HG02884 (cell line): ENCODE measurements at regions not wholly inside any gene's neighbourhood (a gene's known extent, or its start where the extent isn't known, plus 50 kb on each side); places are given as distances from the start of the nearest gene placed in this dataset.

Experiments used
- ATAC-seq: cut with Tn5 transposase; IDR thresholded peaks from one replicate; pipeline ENCODE4 v1.9.1; 2021; ENCODE audit warnings: mild to moderate bottlenecking, moderate library complexity; ENCODE audit not compliant: unreplicated experiment

DNA sequence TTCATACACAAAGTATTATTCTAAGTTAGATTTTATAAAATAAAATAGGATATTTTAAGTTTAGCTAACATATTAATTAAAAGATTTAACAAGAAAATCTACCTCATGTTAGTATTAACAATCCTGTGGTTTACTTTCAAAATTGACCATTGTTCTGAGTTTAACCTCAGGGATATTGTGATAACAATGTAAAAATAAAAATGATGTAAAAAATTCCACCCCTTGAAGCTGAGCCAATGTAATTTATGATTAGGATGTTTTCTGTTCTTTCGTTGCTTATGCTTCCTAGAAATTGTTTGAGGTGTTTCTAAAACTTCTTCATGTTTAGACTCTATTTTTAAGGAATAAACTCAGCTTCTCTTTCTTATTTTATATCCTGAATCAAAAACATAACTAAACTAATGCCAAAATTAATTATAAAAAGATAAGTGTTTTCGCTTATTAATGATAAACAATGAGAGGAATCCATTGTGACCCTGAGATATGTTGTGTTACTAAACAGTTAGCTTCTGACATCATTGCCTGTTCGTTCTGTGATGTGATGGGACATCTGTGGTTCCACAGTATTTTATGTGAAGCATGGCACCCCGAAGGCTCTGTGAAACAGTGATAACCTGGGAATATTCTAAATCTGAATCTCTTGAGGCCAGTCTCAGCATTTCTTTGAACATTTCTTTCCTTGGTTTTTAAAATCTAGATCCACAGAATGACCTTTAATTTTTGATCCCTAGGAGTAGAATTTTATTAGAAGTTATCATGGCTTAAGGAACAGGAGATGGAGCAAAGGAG is 340.8 kb downstream of the ARL4A start:
- no peak for ATAC-seq

DNA sequence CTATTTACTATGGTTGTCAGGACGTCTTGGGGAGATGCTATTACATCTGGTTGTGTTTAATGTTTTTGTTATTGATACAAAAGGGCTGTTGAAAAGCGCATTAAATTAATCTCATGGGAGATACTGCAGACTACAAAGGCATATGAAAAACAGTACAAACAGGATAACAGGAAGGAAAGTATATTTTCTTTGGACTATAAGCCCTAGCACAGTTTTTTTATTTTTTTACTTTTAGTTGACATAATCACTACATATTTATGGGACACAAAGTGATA is 341.3 kb downstream of the ARL4A start:
- ATAC-seq: no peak

DNA sequence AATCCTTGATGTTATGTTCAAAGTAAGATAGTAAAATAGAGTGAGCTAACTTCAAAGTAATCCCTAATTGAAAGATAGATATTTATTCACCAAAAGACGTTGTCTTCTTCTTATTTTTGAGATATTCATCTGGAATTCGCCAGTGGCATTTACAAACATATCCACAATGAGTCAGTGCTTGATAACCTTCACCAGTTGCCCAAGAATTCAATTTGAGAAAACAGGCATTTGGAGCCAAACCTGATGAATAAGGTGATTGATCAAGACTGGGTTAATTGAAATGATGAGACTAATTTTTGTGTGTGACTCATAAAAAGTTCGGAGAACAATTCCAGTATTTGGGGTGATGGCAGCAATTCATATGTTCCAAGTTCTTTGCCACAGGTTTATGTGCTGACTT is 344.0 kb downstream of the ARL4A start:
- ATAC-seq: no peak

DNA sequence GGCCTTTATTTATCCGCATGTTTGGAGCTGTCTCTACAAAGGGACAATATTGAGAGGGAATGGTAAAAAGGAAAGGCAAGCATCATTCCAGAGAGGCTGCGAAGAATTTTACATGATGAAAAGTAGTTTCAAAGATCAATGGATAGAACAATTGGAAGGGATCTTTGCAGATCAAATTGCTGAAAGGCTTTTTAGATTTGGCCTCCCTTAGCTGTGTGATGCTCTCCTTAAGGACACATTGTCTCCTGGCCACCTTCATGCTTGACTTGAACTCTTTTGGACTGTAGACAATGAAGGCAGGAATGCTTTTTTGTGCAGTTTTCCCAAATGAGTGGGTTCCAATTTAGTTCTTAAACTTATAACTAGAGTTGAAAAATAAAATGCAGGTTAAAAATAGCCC is 344.7 kb downstream of the ARL4A start:
- no peak for ATAC-seq

DNA sequence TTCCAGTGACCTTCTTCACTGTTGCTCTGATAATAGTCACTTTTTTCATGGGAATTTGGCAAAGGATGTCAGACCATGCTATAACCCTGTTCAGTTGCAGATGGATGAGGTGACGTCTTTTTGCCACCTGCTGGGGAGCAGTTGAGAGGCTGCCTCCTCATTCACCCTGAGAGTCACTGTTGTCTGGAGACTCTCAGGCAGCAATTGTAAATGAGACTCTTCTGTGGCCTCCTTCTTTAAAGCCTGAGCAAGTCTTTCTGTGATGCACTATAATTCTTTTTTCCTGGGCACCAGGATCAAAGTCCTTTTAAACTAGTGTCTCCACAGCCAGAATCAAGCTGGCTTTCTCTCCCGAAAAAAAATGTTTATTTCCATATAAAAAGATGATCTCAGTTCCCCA is 345.1 kb downstream of the ARL4A start:
- no peak for ATAC-seq

DNA sequence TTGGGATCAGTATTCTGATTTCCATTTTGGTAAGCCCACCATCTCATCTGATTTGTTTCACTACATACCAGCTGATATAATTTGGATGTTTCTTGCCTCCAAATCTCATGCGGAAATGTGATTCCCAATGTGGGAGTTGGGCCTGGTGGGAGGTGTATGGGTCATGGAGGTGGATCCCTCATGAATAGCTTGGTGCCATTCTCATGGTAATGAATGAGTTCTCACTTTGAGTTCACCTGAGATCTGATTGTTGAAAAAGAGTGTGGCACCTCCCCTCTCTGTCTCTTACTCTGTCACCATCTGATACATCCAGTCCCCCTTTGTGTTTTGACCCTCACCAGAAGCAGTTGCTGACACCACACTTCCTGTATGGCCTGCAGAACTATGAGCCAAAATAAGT is 347.3 kb downstream of the ARL4A start:
- no peak for ATAC-seq

DNA sequence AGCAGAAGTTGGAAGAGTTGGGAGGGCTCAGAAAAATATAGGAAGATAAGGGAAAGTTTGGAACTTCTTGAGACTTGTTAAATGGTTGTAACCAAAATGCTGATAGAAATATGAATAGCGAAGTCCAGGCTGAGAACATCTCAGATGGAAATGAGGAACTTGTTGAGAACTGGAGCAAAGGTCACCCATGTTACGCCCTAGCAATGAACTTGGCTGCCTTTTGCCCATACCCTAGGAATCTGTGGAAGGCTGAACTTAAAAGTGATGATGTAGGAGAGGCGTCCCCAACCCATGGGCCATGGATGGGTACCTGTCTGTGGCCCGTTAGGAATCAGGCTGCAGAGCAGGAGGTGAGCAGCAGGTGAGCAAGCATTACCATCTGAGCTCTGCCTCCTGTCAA is 347.8 kb downstream of the ARL4A start:
- ATAC-seq: no peak

DNA sequence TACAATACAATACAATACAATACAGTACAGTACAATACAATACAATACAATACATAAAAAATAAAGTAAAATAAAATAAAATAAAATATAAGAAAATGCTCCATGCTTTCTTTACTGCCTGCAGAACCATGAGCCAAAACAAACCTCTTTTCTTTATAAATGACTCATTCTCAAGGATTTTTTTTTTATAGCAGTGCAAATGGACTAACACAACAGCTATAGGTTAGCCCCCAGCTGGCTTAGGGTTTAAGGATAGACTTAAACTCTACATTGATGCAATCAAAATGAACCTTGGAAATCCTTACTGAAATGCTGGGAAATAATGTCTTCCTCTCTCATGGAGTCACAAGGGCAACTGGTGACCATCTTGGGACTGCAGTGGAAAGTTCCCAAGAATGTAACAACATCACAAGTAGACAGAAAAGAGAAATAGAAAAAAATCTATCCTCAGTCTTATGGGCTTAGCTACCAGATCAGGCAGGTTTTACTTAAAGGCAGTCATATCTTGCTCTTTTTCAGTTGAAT is 348.9 kb downstream of the ARL4A start:
- no peak for ATAC-seq

DNA sequence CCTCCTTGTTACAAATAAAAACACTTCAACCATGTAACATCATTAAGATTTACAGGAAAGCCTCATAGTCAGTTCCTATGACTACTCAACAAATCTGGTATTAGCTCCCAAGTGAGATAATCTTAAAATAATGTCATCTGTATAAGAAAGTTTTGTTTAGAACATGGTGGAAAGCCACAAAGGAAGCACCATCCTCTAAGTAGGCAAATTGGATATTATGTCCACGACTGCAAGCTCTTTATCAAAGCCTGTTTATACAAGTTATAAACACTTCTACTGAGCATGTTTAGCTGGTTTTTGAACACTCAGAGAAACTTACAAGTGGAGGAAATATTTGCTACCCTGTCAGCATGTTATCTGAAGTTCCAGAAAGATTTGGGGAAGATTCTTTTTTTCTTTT is 349.8 kb downstream of the ARL4A start:
- no peak for ATAC-seq

DNA sequence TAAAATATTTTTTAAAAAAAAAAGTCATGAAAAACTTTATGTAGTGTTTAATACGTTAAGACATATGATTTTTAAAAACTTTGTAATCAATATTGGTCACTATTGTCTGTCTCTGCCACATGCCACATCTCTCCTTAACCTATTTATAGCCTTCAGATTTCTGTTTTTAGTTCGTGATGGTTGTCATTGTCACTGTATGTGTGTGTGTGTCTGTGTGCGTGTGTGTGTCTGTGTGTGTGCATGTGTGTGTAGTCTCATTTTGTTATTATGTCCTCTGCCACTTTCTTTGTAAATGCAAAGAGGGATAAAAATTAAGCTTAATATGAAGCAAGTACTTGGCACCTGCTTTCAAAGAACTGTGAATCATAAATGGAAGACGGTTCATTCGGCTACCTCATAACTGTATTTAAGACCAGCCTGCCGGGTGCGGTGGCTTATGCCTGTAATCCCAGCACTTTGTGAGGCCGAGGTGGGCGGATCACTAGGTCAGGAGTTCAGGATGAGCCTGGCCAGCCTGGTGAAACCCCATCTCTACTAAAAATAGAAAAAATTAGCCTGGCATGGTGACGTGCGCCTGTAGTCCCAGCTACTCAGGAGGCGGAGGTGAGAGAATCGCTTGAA is 354.0 kb downstream of the ARL4A start:
- ATAC-seq: no peak

DNA sequence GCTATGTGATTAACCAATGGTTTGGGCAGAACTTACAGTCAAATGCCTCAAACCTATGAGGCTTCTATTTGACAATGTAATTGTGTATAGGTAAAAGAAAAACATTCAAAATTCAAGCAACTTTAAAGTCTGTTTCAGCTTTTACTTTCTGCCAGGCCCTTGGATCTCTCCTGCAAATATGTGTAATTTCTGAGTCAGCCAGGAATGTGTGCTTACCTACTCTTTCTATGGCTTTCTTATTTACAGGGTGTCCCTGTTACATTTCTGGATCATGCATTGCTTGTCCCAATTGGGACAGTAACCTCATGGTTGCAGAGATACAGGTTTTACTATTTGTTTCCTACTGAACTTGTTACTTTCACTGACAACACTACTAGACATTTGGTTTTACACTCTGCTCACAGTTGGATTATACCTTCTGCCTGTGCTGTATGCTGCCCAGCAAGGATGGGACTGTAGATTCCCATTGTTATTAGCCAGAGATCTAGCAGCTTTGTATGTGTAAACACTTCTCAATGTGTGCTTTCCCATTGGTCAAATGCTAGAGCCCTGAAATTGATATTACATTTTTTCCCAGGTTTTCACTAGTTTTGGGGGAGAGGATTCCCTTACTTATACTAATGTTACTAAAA is 355.3 kb downstream of the ARL4A start:
- ATAC-seq: no peak

DNA sequence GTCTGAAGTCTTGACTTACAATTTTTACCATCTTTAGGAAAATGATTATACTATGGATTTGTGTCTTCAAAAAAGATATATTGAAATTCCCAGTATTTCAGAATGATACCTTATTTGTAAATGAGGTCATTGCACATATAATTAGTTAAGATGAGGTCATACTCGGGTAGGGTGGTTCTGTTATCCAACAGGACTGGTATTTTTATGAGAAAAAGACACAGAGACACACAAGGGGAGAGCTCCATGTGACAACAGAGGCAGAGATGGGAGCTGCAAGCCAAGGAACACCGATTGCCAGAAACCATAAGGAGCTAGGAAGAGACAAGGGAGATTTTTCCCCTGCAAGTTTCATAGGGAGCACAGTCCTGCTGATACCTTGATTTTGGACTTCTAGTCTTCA is 356.9 kb downstream of the ARL4A start:
- no peak for ATAC-seq

DNA sequence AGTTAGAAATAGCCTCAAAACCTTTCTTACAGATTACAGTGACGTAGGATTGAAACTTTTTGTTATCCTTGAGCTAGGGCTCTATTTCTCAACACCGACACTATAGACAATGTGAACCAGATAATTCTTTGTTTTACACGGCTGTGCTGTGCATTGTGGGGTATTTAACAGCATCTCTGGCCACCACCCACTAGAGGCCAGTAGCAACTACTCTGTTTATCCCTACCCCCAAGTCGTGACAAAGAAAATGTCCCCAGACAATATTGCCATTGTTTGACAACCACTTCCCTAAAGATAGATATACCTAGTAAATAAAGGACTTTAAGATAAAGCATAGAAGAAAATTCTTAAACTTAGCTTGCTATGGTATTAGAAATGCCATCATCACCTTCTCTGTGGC is 359.6 kb downstream of the ARL4A start:
- ATAC-seq: no peak

DNA sequence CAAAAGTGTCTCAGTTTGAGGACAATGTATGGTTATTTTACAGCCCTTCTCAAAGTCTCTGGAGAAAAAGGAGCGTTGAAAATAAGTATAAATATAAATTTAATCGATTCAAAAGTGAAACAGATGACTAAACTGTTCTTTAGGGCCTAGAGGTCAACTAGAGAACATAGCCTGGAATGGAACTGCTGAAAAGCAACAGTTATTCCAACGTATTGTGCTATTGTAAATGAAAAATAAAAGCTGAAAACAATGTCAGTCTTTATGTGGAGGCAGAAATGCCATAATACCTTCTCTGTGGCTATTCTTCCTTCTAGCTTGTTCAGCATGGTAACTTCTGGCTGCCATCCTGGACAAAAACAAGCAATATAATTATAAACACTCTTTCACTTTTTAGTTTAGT is 362.5 kb downstream of the ARL4A start:
- ATAC-seq: no peak

DNA sequence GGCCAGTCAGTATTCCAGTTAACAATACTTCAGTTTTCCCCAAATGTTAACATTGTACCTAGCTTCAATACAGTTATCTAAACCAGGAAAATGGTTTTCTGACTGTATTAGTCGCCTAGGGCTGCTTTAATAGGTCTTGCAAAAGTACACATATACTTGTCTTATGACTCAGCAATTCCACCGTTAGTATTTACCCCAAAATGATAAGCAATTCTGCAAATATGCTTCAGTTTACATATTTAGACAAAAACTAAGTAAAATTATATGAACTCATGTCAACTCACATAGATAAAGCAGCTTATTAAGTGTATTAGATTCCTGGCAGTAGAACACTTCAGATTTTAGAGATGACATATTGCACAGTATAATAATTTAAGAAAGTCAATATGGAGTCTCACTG is 363.3 kb downstream of the ARL4A start:
- no peak for ATAC-seq

DNA sequence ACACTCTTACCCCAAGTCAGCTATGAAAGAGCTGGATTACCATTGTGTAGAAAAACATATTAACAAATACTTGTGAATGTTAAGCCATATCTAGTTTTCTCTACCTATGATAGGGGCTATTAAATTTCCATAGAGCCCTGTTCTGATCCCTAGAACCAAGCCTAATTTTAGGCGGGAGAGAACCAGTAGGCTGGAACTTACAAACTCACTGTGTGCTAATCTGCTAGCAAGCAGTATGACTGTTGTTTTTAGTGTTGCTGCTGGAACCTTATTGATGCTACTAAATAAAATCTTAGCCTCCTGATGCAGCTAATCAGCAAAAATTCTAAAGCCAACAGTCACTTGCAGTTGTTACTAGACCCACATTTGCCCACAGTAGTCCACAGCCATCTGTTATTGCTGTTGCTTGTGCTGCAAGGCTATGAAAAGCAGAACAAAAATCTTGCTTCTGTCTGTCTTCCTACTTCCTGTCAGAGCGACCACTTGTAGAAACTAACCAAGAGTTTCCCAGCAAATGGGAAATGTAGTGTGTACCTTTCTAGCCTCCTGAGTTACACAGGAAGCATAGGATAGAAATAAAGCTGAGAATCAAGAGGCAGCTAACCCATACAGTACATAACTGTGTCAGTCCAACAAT is 368.4 kb downstream of the ARL4A start:
- ATAC-seq: no peak

DNA sequence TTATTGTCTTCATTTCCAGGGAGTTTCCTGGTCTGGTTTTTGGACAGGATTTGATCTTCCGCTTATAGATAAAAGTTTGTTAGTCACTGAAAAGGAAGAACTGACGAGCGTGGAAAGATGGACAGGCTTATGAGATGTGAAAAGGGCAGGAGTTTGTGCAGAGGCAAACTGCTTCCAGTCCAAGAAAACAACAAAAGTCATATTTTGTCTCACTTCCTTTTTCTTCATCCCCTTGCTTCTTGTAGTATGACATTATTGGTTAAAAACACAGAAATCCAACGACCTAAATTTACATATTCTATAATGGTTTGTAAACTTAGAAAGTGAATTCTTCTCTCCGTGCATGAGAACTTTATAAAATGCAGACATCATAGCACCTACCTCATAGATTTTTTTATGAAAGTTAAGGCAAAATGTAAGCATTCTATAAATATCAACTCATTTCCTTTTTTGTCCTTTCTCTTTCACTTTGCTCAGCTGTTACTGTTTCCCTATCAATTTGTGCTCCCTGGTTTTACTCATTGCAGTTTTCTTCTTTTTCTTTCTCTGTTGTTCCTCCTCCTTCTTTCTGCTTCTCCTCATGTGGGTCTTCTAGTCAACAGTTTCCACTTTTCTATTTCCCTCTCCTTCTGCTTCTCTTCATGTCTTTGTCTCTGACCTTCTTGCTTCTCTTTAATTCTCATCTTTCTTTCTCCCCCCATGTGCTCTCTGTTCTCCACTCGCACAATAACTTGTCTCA is 370.2 kb downstream of the ARL4A start:
- ATAC-seq: peak; percentile 93

DNA sequence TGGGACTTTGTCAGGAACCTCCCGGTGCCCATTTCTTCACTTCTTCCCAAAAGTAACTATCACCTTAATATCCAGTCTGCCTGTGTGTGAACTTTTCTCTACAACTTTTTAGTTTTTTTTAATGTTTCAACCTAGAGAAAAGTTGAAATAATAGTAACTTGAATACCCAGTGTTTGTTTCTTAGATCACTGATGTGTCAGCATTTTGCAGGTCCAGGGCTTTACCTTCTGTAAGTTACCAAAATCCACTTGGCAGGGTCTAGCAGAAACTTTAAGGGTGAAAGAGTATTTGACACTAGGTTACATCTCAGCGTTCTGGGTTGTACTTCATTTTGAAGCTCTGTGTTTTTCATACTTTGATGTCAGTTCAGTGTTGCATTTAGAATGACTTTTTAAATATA is 372.7 kb downstream of the ARL4A start:
- no peak for ATAC-seq

DNA sequence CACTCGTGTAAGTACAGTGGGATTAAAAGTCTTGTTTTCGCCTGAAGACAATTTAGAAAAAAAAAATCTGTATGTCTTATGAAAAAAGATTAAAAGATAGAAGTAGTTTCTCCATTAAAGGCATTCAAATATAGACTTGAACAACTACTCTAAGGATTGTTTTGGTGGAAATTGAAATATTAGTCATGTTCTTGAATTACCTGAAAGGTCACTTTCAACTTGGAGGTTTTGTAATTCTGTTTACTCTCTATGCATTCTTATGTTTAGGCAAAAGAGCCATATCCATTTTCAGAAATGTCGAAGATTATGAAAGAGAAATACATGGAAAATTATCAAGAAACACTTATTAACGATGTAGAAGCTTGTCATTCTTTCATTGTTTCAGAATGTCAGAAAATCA is 373.7 kb downstream of the ARL4A start:
- no peak for ATAC-seq

DNA sequence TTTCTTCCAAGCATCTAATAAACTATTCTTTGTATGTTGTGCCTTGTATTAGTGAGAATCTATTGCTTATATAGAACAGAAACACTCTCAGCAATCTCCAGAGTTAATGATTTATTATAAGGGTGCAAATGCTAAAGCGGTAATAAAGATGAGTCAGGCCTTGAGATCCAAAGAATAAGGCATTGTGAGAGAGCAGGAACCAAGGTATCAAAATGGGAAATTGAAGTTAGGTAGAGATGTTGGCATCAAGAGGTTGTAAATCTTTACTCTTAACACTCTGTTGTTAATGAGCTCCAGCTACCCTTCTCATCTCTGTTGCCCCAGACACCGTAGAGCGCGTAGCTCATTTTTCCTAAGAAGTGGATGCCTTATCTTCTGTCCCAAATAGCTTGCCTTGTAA is 375.2 kb downstream of the ARL4A start:
- ATAC-seq: no peak

DNA sequence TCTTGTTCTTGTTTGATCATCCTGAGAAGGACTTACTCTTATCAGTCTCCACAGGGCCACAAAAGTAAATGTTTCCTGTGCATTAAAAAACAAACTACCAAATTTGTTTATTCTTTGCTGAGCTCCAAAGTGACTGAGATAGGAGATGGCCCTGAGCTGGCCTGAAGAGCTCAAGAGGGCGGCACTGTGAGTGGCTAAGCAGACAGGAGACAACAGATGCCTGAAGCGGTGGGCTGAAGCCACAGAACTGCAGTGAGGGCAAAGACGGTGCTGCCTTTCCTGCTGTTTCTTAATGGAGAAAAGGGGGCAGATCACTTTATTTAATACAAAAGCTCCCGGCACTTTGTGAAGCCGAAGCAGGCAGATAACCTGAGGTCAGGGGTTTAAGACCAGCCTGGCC is 379.6 kb downstream of the ARL4A start:
- ATAC-seq: no peak
